ENCODE measurements at regions not wholly inside any gene's neighbourhood (a gene's known extent, or its start where the extent isn't known, plus 50 kb on each side); places are given as distances from the start of the nearest gene placed in this dataset.

DNA sequence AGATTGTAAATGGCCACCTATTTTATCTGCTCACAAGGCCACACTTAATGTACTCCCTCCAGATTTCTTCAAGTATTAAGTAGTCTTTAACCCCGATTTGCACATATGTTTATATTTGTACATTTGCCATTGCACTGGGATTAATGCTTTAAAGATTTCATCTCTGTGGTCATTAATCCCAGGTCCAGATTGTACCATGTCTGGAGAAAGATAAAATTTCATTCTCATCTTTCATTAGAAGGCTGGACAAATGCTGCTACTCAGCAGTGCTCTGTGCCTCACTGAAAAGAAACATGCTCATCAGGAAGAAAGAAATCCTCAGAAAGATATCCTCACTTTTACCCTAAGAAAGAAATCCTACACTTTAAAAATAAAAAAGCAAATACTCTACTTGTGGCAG is 62.5 kb upstream of the LRRC3B start:
- TF ChIP-seq CTCF (IDR thresholded peaks at IDR 0.05; ENCODE audit: insufficient read depth, low read length, poor library complexity, severe bottlenecking) = no peak
- H3K4me3 ChIP-seq (ENCODE audit: low read depth, low read length) = no peak overlapping the region
- no peak for DNase-seq (ENCODE audit: low read depth)
- H3K27me3 ChIP-seq (ENCODE audit: control insufficient read depth, insufficient read depth, low read length) = no peaks in the 10 kb centered on the region
- H3K36me3 ChIP-seq (ENCODE audit: control insufficient read depth, insufficient read depth, low read length) = no peaks in the 10 kb centered on the region

- H3K36me3 ChIP-seq (ENCODE audit: control insufficient read depth, insufficient read depth, low read length) = no peaks in the 10 kb centered on the region
- no peak for TF ChIP-seq CTCF (IDR thresholded peaks at IDR 0.05; ENCODE audit: insufficient read depth, low read length, poor library complexity, severe bottlenecking)
- DNase-seq (ENCODE audit: low read depth) = no peak
- H3K4me3 ChIP-seq (ENCODE audit: low read depth, low read length) = no peak overlapping the region
- no peaks in the 10 kb centered on the region for H3K27me3 ChIP-seq (ENCODE audit: control insufficient read depth, insufficient read depth, low read length)
Observed at GRCh38 chr3:26562021-26562768, 60.4 kb upstream of the LRRC3B start.
